HCT116 (cell line): ENCODE measurements at regions not wholly inside any gene's neighbourhood (a gene's known extent, or its start where the extent isn't known, plus 50 kb on each side); places are given as distances from the start of the nearest gene placed in this dataset.

Source experiments
- ATAC-seq: fragments of 200-7000 bp; cut with Tn5 transposase; 2 replicates; pipeline ENCODE4 v1.9.1; 2020; ENCODE audit warnings: mild to moderate bottlenecking, moderate library complexity
- BruUV-seq: library from RNA; stranded (reverse); fragments of 400-500 nt; replicated peaks from 2 replicates; lab custom pipeline; 2021; lab: Mats Ljungman, UMichigan
- CTCF ChIA-PET: fragments of 300-600 bp; sonication (Branson Sonifier 250); formaldehyde crosslinking; loops from one replicate; lab custom pipeline; 2021; ENCODE audit warnings: antibody characterized with exemption; lab: Charles Lee
- POLR2A ChIA-PET: fragments of 300-600, 350-600 bp; sonication (Branson Sonifier 250); formaldehyde crosslinking; loops from one replicate; lab custom pipeline; 2021; ENCODE audit warnings: antibody characterized with exemption; lab: Charles Lee
- RAD21 ChIA-PET, 2 experiments: fragments of 300-600 bp; sonication (Branson Sonifier 250); formaldehyde crosslinking; loops; one replicate each; lab custom pipeline; 2023; ENCODE audit warnings: low total read pairs in 2 of 2; ENCODE audit not compliant: uncharacterized antibody in 2 of 2, unreplicated experiment in 2 of 2, low non-redundant PET in 1 of 2; lab: Charles Lee
- DNase-seq: peaks from one replicate; pipeline ENCODE4 v3.0.0-alpha.2; 2010; ENCODE audit warnings: low read depth, low spot score
- H2AFZ ChIP-seq: fragments of 200-600 bp; shearing (Covaris generic), sonication (generic); 2 replicates; pipeline ENCODE4 v1.6.1; 2017; ENCODE audit warnings: low read depth, mixed run types, mixed read lengths, antibody characterized with exemption, low read length; ENCODE audit not compliant: poor library complexity, severe bottlenecking
- H3K27ac ChIP-seq: 2 replicates; pipeline ENCODE4 v1.5.1; 2012; ENCODE audit warnings: low read depth, low read length
- H3K27me3 ChIP-seq: fragments of 200-600 bp; sonication (generic); 2 replicates; pipeline ENCODE4 v1.6.1; 2016; ENCODE audit warnings: mixed run types, low read length, mixed read lengths; ENCODE audit not compliant: insufficient read depth
- H3K36me3 ChIP-seq, 2 experiments: fragments of 200-500 bp in 1 of 2; fragments of 200-600 bp in 1 of 2; sonication (Bioruptor generic) in 1 of 2; sonication (generic) in 1 of 2; 2 replicates each; pipeline versions ENCODE4 v1.5.1 to v1.6.1; 2014 to 2016; ENCODE audit warnings: low read length in 2 of 2, inconsistent platforms in 1 of 2, mixed read lengths in 1 of 2, mixed run types in 1 of 2; ENCODE audit not compliant: insufficient read depth in 2 of 2, control insufficient read depth in 1 of 2
- H3K4me1 ChIP-seq, 2 experiments: fragments of 200-600 bp in 1 of 2; sonication (generic) in 1 of 2; 2 replicates each; pipeline versions ENCODE4 v1.5.1 to v1.6.1; 2012 to 2017; ENCODE audit warnings: low read length in 2 of 2, inconsistent platforms in 1 of 2, mild to moderate bottlenecking in 1 of 2, mixed read lengths in 1 of 2, mixed run types in 1 of 2, moderate library complexity in 1 of 2; ENCODE audit not compliant: insufficient read depth in 2 of 2, control insufficient read depth in 1 of 2
- H3K4me2 ChIP-seq: fragments of 200-600 bp; sonication (generic); 2 replicates; pipeline ENCODE4 v1.6.1; 2017; ENCODE audit warnings: mixed run types, low read length, mixed read lengths
- H3K4me3 ChIP-seq, 2 experiments: fragments of 200-600 bp in 1 of 2; sonication (generic) in 1 of 2; replicated peaks in 1 of 2; 2 replicates each; pipeline ENCODE4 v1.5.1; 2011 to 2016; ENCODE audit warnings: low read length in 2 of 2, control low read depth in 1 of 2, low read depth in 1 of 2, mild to moderate bottlenecking in 1 of 2, mixed read lengths in 1 of 2, mixed run types in 1 of 2
- H3K79me2 ChIP-seq: fragments of 200-600 bp; sonication (generic); 2 replicates; pipeline ENCODE4 v1.6.1; 2017; ENCODE audit warnings: mild to moderate bottlenecking, mixed run types, low read length, moderate library complexity, mixed read lengths; ENCODE audit not compliant: insufficient read depth
- H3K9ac ChIP-seq: fragments of 200-600 bp; sonication (generic); 2 replicates; pipeline ENCODE4 v1.6.1; 2016; ENCODE audit warnings: low read length, mixed read lengths
- H3K9me2 ChIP-seq: fragments of 200-600 bp; sonication (generic), shearing (Covaris generic); 2 replicates; pipeline ENCODE4 v1.6.1; 2017; ENCODE audit warnings: mixed run types, mild to moderate bottlenecking, moderate library complexity; ENCODE audit not compliant: insufficient read depth
- H3K9me3 ChIP-seq, 2 experiments: fragments of 200-500 bp in 1 of 2; fragments of 200-600 bp in 1 of 2; sonication (Bioruptor generic) in 1 of 2; sonication (generic) in 1 of 2; 2 replicates each; pipeline ENCODE4 v1.6.1; 2014 to 2017; ENCODE audit warnings: low read length in 2 of 2, mixed read lengths in 2 of 2, inconsistent platforms in 1 of 2, low read depth in 1 of 2, mild to moderate bottlenecking in 1 of 2, mixed run types in 1 of 2, moderate library complexity in 1 of 2; ENCODE audit not compliant: control insufficient read depth in 1 of 2, insufficient read depth in 1 of 2
- H4K20me1 ChIP-seq: fragments of 200-600 bp; sonication (generic), shearing (Covaris generic); 2 replicates; pipeline ENCODE4 v1.6.1; 2017; ENCODE audit warnings: mixed run types, mild to moderate bottlenecking, moderate library complexity; ENCODE audit not compliant: insufficient read depth
- CEBPB ChIP-seq: IDR thresholded peaks from 2 replicates; pipeline ENCODE4 v1.6.1; 2012; ENCODE audit warnings: low read depth
- FOSL1 ChIP-seq: IDR thresholded peaks from 2 replicates; pipeline ENCODE4 v1.6.1; 2012; ENCODE audit warnings: low read depth
- JUND ChIP-seq: IDR thresholded peaks from 2 replicates; pipeline ENCODE4 v1.6.1; 2012
- POLR2A ChIP-seq: IDR thresholded peaks from 2 replicates; pipeline ENCODE4 v1.7.0; 2011; ENCODE audit warnings: borderline replicate concordance; ENCODE audit not compliant: insufficient read depth, insufficient read length; ENCODE audit errors: extremely low read depth
- POLR2AphosphoS5 ChIP-seq: IDR thresholded peaks from 2 replicates; pipeline ENCODE4 v1.6.1; 2011; ENCODE audit warnings: mild to moderate bottlenecking, low read depth, low read length, moderate library complexity
- RAD21 ChIP-seq: IDR thresholded peaks from 2 replicates; pipeline ENCODE4 v1.6.1; 2012; ENCODE audit warnings: low read depth, mild to moderate bottlenecking
- SP1 ChIP-seq: IDR thresholded peaks from 2 replicates; pipeline ENCODE4 v1.6.1; 2012; ENCODE audit warnings: low read depth
- SRF ChIP-seq: IDR thresholded peaks from 2 replicates; pipeline ENCODE4 v1.6.1; 2012; ENCODE audit warnings: low read depth
- ZBTB33 ChIP-seq: IDR thresholded peaks from 2 replicates; pipeline ENCODE4 v1.6.1; 2011; ENCODE audit warnings: mild to moderate bottlenecking, low read length, moderate library complexity; ENCODE audit not compliant: insufficient replicate concordance; ENCODE audit errors: extremely low read depth
- ZNF274 ChIP-seq: fragments of 200-500 bp; sonication (Bioruptor generic); IDR thresholded peaks from 2 replicates; pipeline ENCODE4 v1.6.1; 2014; ENCODE audit warnings: mild to moderate bottlenecking, low read depth, low read length, inconsistent platforms
- intact Hi-C: fragments of 100-400 bp; cut with micrococcal nuclease; formaldehyde crosslinking; loops from 2 replicates; pipeline ENCODE4 v1.10.0; 2022
- TF ChIP-seq, protein P1 (sequence below): IDR thresholded peaks from 2 replicates; pipeline ENCODE4 v1.6.1; 2012
- TF ChIP-seq, protein P2 (sequence below): IDR thresholded peaks from 2 replicates; pipeline ENCODE4 v1.6.1; 2012; ENCODE audit warnings: low read depth
- TF ChIP-seq, protein P3 (sequence below): IDR thresholded peaks from 2 replicates; pipeline ENCODE4 v1.6.1; 2012

GRCh38 chr14:84410344-84410743, 1119.6 kb upstream of the FLRT2 start:
- ChIA-PET CTCF (no interaction called here), POLR2A (no interaction called here), RAD21 (no interaction called here)
- H3K4me2 ChIP-seq, result no peak overlapping the region
- no peak for TF ChIP-seq SRF
- TF ChIP-seq JUND, result no peak
- TF ChIP-seq, protein P1, sequence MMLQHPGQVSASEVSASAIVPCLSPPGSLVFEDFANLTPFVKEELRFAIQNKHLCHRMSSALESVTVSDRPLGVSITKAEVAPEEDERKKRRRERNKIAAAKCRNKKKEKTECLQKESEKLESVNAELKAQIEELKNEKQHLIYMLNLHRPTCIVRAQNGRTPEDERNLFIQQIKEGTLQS, result no peak
- TF ChIP-seq ZNF274, result no peak
- TF ChIP-seq POLR2AphosphoS5, result no peak
- TF ChIP-seq, protein P2, sequence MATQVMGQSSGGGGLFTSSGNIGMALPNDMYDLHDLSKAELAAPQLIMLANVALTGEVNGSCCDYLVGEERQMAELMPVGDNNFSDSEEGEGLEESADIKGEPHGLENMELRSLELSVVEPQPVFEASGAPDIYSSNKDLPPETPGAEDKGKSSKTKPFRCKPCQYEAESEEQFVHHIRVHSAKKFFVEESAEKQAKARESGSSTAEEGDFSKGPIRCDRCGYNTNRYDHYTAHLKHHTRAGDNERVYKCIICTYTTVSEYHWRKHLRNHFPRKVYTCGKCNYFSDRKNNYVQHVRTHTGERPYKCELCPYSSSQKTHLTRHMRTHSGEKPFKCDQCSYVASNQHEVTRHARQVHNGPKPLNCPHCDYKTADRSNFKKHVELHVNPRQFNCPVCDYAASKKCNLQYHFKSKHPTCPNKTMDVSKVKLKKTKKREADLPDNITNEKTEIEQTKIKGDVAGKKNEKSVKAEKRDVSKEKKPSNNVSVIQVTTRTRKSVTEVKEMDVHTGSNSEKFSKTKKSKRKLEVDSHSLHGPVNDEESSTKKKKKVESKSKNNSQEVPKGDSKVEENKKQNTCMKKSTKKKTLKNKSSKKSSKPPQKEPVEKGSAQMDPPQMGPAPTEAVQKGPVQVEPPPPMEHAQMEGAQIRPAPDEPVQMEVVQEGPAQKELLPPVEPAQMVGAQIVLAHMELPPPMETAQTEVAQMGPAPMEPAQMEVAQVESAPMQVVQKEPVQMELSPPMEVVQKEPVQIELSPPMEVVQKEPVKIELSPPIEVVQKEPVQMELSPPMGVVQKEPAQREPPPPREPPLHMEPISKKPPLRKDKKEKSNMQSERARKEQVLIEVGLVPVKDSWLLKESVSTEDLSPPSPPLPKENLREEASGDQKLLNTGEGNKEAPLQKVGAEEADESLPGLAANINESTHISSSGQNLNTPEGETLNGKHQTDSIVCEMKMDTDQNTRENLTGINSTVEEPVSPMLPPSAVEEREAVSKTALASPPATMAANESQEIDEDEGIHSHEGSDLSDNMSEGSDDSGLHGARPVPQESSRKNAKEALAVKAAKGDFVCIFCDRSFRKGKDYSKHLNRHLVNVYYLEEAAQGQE, result no peak
- no peak for TF ChIP-seq ZBTB33
- TF ChIP-seq RAD21, result no peak
- no peak for TF ChIP-seq CEBPB
- TF ChIP-seq FOSL1, result no peak
- TF ChIP-seq SP1, result no peak
- no peak for TF ChIP-seq POLR2A
- TF ChIP-seq, protein P3, sequence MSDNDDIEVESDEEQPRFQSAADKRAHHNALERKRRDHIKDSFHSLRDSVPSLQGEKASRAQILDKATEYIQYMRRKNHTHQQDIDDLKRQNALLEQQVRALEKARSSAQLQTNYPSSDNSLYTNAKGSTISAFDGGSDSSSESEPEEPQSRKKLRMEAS, result no peak
- H3K79me2 ChIP-seq, result no peaks in the 10 kb centered on the region
- H2AFZ ChIP-seq, result no peak overlapping the region
- H3K27me3 ChIP-seq, result no peaks in the 10 kb centered on the region
- no peak for ATAC-seq
- H3K4me1 ChIP-seq, result no peaks in the 10 kb centered on the region
- H3K9ac ChIP-seq, result no peak overlapping the region
- no peaks in the 10 kb centered on the region for H3K9me2 ChIP-seq
- H4K20me1 ChIP-seq, result no peaks in the 10 kb centered on the region
- H3K36me3 ChIP-seq, result no peaks in the 10 kb centered on the region
- peaks cover 7 to 31% of the 10 kb centered on the region in 2 experiments; a peak in 2 of 4 replicates for H3K9me3 ChIP-seq
- no peak overlapping the region for H3K4me3 ChIP-seq
- H3K27ac ChIP-seq, result no peak overlapping the region
- no peak for DNase-seq
- intact Hi-C loops, result no loop called here
- no TSS peak for BruUV-seq
